DMS79 (cell line): ENCODE measurements at regions not wholly inside any gene's neighbourhood (a gene's known extent, or its start where the extent isn't known, plus 50 kb on each side); places are given as distances from the start of the nearest gene placed in this dataset.

Source experiments
- DNase-seq: peaks from one replicate; lab custom pipeline; 2025; lab: John Stamatoyannopoulos, UW

- no peak for DNase-seq
Observed at GRCh38 chr10:57786850-57787750, 480.6 kb downstream of the IPMK start.

GRCh38 chr10:57786331-57786730 lies 481.4 kb downstream of the IPMK start:
- DNase-seq, result no peak

GRCh38 chr10:57785546-57785945 lies 482.1 kb downstream of the IPMK start:
- DNase-seq, result no peak

- no peak for DNase-seq
Observed at GRCh38 chr10:57785068-57785467, 482.6 kb downstream of the IPMK start.

- DNase-seq, result no peak
Observed at GRCh38 chr10:57776688-57777432, 490.8 kb downstream of the IPMK start.

GRCh38 chr10:57775250-57775649 lies 492.4 kb downstream of the IPMK start:
- no peak for DNase-seq

- DNase-seq, result no peak
Observed at GRCh38 chr10:57769298-57769697, 498.4 kb downstream of the IPMK start.

- DNase-seq, result no peak
Observed at GRCh38 chr10:57759777-57760176, 507.9 kb downstream of the IPMK start.

- DNase-seq, result no peak
Observed at GRCh38 chr10:57754803-57755202, 512.9 kb downstream of the IPMK start.

- DNase-seq, result no peak
Observed at GRCh38 chr10:57743711-57744110, 524.0 kb downstream of the IPMK start.

GRCh38 chr10:57741751-57742150 lies 525.9 kb downstream of the IPMK start:
- DNase-seq, result no peak

- no peak for DNase-seq
Observed at GRCh38 chr10:57723305-57723704, 544.4 kb downstream of the IPMK start.

GRCh38 chr10:57716884-57717283 lies 550.8 kb downstream of the IPMK start:
- no peak for DNase-seq

GRCh38 chr10:57715233-57715632 lies 552.5 kb downstream of the IPMK start:
- DNase-seq, result no peak

- no peak for DNase-seq
Observed at GRCh38 chr10:57707300-57707658, 560.4 kb downstream of the IPMK start.

GRCh38 chr10:57706576-57707299 lies 561.0 kb downstream of the IPMK start:
- no peak for DNase-seq

- DNase-seq, result no peak
Observed at GRCh38 chr10:57706016-57706415, 561.7 kb downstream of the IPMK start.

GRCh38 chr10:57699944-57700343 lies 567.8 kb downstream of the IPMK start:
- DNase-seq, result no peak

- no peak for DNase-seq
Observed at GRCh38 chr10:57696641-57697040, 571.1 kb downstream of the IPMK start.

GRCh38 chr10:57694956-57695608 lies 572.6 kb downstream of the IPMK start:
- DNase-seq, result no peak

- DNase-seq, result no peak
Observed at GRCh38 chr10:57692255-57692980, 575.3 kb downstream of the IPMK start.
